H1 (cell line): ENCODE measurements at regions not wholly inside any gene's neighbourhood (a gene's known extent, or its start where the extent isn't known, plus 50 kb on each side); places are given as distances from the start of the nearest gene placed in this dataset.

Experiments used
- HDAC2 ChIP-seq, 2 experiments: fragments of 300-600 bp in 1 of 2; sonication (generic) in 1 of 2; IDR thresholded peaks; 2 replicates each; pipeline ENCODE4 v1.6.1; 2011 to 2012; ENCODE audit warnings: low read depth in 2 of 2, low read length in 2 of 2, mild to moderate bottlenecking in 2 of 2, moderate library complexity in 2 of 2, borderline replicate concordance in 1 of 2, inconsistent platforms in 1 of 2
- POLR2AphosphoS5 ChIP-seq: IDR thresholded peaks from 2 replicates; pipeline ENCODE4 v1.6.1; 2011; ENCODE audit warnings: low read depth, low read length
- SP2 ChIP-seq: IDR thresholded peaks from 2 replicates; pipeline ENCODE4 v1.6.1; 2012; ENCODE audit warnings: mild to moderate bottlenecking, low read length, inconsistent platforms
- ZNF274 ChIP-seq: IDR thresholded peaks from 2 replicates; pipeline ENCODE4 v1.7.0; 2012; ENCODE audit warnings: low read length, borderline replicate concordance; ENCODE audit errors: extremely low read depth

DNA sequence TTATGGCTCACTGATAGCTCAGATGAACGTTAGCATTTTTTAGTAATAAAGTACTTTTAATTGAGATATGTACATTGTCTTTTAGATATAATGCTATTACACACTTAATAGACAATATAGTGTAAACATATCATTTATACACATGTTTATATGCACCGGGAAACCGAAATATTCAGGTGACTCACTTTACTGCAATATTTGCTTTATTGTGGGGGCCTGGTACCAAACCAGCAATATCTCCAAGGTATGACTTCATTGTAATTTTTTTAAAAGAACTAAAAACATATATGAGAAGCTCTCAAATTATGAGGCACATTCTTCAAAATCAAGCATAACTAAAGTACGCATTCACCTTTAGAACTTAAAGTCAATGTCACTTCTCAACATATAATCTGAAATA, 231.2 kb upstream of the SLC7A11 start (continued):
- no peak for TF ChIP-seq POLR2AphosphoS5
- no peak for TF ChIP-seq HDAC2 (IDR thresholded peaks at IDR 0.05; ENCODE audit: borderline replicate concordance in 1 of 2, low read depth in 2 of 2, low read length in 2 of 2)
- no peak for TF ChIP-seq ZNF274
- TF ChIP-seq SP2, result no peak
